SH-SY5Y (cell line): ENCODE measurements at regions not wholly inside any gene's neighbourhood (a gene's known extent, or its start where the extent isn't known, plus 50 kb on each side); places are given as distances from the start of the nearest gene placed in this dataset.

ENCODE experiments used
- GATA2 ChIP-seq: IDR thresholded peaks from 2 replicates; pipeline ENCODE4 v1.6.1; 2011; ENCODE audit warnings: mild to moderate bottlenecking, low read depth, low read length
- GATA3 ChIP-seq: IDR thresholded peaks from 2 replicates; pipeline ENCODE4 v1.6.1; 2011; ENCODE audit warnings: low read depth, mild to moderate bottlenecking, low read length, moderate library complexity

GRCh38 chr7:33806298-33807154 lies 98.8 kb upstream of the BMPER start:
- TF ChIP-seq GATA2 (no peak), GATA3 (no peak)

GRCh38 chr7:33807155-33807530 lies 98.2 kb upstream of the BMPER start:
- TF ChIP-seq GATA2 (no peak), GATA3 (no peak)

GRCh38 chr7:33807779-33808482 lies 97.4 kb upstream of the BMPER start:
- TF ChIP-seq GATA2 (no peak), GATA3 (no peak)

GRCh38 chr7:33809228-33809627 lies 96.1 kb upstream of the BMPER start:
- no peak for TF ChIP-seq GATA3
- no peak for TF ChIP-seq GATA2

GRCh38 chr7:33810356-33810755 lies 95.0 kb upstream of the BMPER start:
- TF ChIP-seq GATA2 = no peak

GRCh38 chr7:33813331-33813730 lies 92.0 kb upstream of the BMPER start:
- no peak for TF ChIP-seq GATA2
- no peak for TF ChIP-seq GATA3

GRCh38 chr7:33814400-33814799 lies 90.9 kb upstream of the BMPER start:
- no peak for TF ChIP-seq GATA3
- TF ChIP-seq GATA2 = no peak

GRCh38 chr7:33814936-33815335 lies 90.4 kb upstream of the BMPER start:
- TF ChIP-seq GATA3 = no peak
- TF ChIP-seq GATA2 = no peak

GRCh38 chr7:33815336-33815735 lies 90.0 kb upstream of the BMPER start:
- TF ChIP-seq GATA3 = no peak
- TF ChIP-seq GATA2 = no peak

- TF ChIP-seq GATA3 (no peak), GATA2 (no peak)
These were observed 89.2 kb upstream of the BMPER start for GRCh38 chr7:33816106-33816505.

GRCh38 chr7:33819658-33820057 lies 85.7 kb upstream of the BMPER start:
- TF ChIP-seq GATA2 (no peak), GATA3 (no peak)

GRCh38 chr7:33820206-33820605 lies 85.1 kb upstream of the BMPER start:
- TF ChIP-seq GATA2 (no peak), GATA3 (no peak)

GRCh38 chr7:33821970-33822369 lies 83.4 kb upstream of the BMPER start:
- TF ChIP-seq GATA2 = no peak
- TF ChIP-seq GATA3 = no peak

GRCh38 chr7:33823913-33824312 lies 81.4 kb upstream of the BMPER start:
- TF ChIP-seq GATA2 (no peak), GATA3 (no peak)

- TF ChIP-seq GATA3 = no peak
- no peak for TF ChIP-seq GATA2
These were observed 80.4 kb upstream of the BMPER start for GRCh38 chr7:33824911-33825459.

GRCh38 chr7:33825644-33826043 lies 79.7 kb upstream of the BMPER start:
- no peak for TF ChIP-seq GATA3
- TF ChIP-seq GATA2 = no peak
